Upper lobe of left lung (tissue), 6 donors: ENCODE measurements at regions not wholly inside any gene's neighbourhood (a gene's known extent, or its start where the extent isn't known, plus 50 kb on each side); places are given as distances from the start of the nearest gene placed in this dataset.
A peak's percentile ranks its signal among the peaks of the same experiment; 100 is the strongest.

Source experiments
- ATAC-seq, 2 donors: fragments of 200-7000 bp; cut with Tn5 transposase; one replicate each; pipeline ENCODE4 v1.9.1; 2022; ENCODE audit warnings: mild to moderate bottlenecking in 2 of 2, moderate library complexity in 2 of 2; ENCODE audit not compliant: low FRiP score in 2 of 2
- DNase-seq, 2 donors: peaks; one replicate each; pipeline ENCODE4 v3.0.0-alpha.2; 2019 to 2020
- H3K27ac ChIP-seq, 4 donors: fragments of 200-600 bp; sonication (generic); one replicate each; pipeline ENCODE4 v1.5.1; 2016 to 2019
- H3K27me3 ChIP-seq, 4 donors: fragments of 200-600 bp; sonication (generic); one replicate each; pipeline ENCODE4 v1.5.1; 2017 to 2019
- H3K36me3 ChIP-seq, 4 donors: fragments of 200-600 bp; sonication (generic); one replicate each; pipeline ENCODE4 v1.5.1; 2016 to 2019
- H3K4me1 ChIP-seq, 4 donors: fragments of 200-600 bp; sonication (generic); one replicate each; pipeline ENCODE4 v1.5.1; 2018 to 2019
- H3K4me3 ChIP-seq, 4 donors: fragments of 200-600 bp; sonication (generic); one replicate each; pipeline ENCODE4 v1.5.1; 2017 to 2019; ENCODE audit warnings: mild to moderate bottlenecking in 2 of 4, moderate library complexity in 1 of 4
- H3K9me3 ChIP-seq, 4 donors: fragments of 200-600 bp; sonication (generic); one replicate each; pipeline ENCODE4 v1.5.1; 2018 to 2019
- CTCF ChIP-seq, 6 experiments: fragments of 450-650 bp in 4 of 6; fragments of 200-600 bp in 2 of 6; sonication (generic) in 2 of 6; IDR thresholded peaks; one replicate each; pipeline ENCODE4 v1.5.1; 2016 to 2019; ENCODE audit warnings: antibody characterized with exemption in 6 of 6
- EP300 ChIP-seq, 4 donors: sonication (generic); formaldehyde crosslinking; IDR thresholded peaks; one replicate each; pipeline ENCODE4 v1.5.1; 2017; ENCODE audit warnings: antibody characterized with exemption in 4 of 4, control low read depth in 2 of 4
- POLR2A ChIP-seq, 4 donors: fragments of 450-650 bp; IDR thresholded peaks; one replicate each; pipeline ENCODE4 v1.5.1; 2016 to 2017; ENCODE audit warnings: antibody characterized with exemption in 4 of 4, mild to moderate bottlenecking in 2 of 4
- POLR2AphosphoS5 ChIP-seq, 2 donors: sonication (generic); formaldehyde crosslinking; IDR thresholded peaks; one replicate each; pipeline ENCODE4 v1.5.1; 2017; ENCODE audit warnings: antibody characterized with exemption in 2 of 2
- WGBS, 2 donors: methylation state at CpG; one replicate each; pipeline ENCODE4 v1.1.5; 2017 to 2018; 5-methylcytosine and 5-hydroxymethylcytosine counted together
- donor health status: DM: no; HTN: no; CAD: no; lungs with moderate emphysema.
- donor health status: DM: no; HTN: yes; CAD: no; lungs with severe emphysema.

GRCh38 chr22:48868554-48868953 lies 959.1 kb downstream of the BRD1 start:
- no peaks in the 10 kb centered on the region for H3K4me1 ChIP-seq
- WGBS, 2 donors: 53 to 74% methylated on average over 6 of the region's 6 CpGs
- peak in 1 of 2 donors; percentile 6 for DNase-seq
- H3K27me3 ChIP-seq: no peaks in the 10 kb centered on the region
- ATAC-seq: no peak
- TF ChIP-seq EP300 (IDR thresholded peaks at IDR 0.05) (no peak), POLR2A (IDR thresholded peaks at IDR 0.05) (no peak), CTCF (IDR thresholded peaks at IDR 0.05) (no peak), POLR2AphosphoS5 (IDR thresholded peaks at IDR 0.05) (no peak)
- peaks cover 0 to 8% (median 0%) of the 10 kb centered on the region in 4 donors for H3K9me3 ChIP-seq
- no peaks in the 10 kb centered on the region for H3K36me3 ChIP-seq
- no peak overlapping the region for H3K27ac ChIP-seq
- H3K4me3 ChIP-seq: no peak overlapping the region

- no peaks in the 10 kb centered on the region for H3K36me3 ChIP-seq
- no peaks in the 10 kb centered on the region for H3K4me1 ChIP-seq
- no peaks in the 10 kb centered on the region for H3K27me3 ChIP-seq
- H3K4me3 ChIP-seq: no peak overlapping the region
- 63 to 75% methylated on average over 10 of the region's 10 CpGs for WGBS, 2 donors
- no peak for ATAC-seq
- TF ChIP-seq CTCF (IDR thresholded peaks at IDR 0.05) (no peak), EP300 (IDR thresholded peaks at IDR 0.05) (no peak), POLR2AphosphoS5 (IDR thresholded peaks at IDR 0.05) (no peak), POLR2A (IDR thresholded peaks at IDR 0.05) (no peak)
- H3K9me3 ChIP-seq: peaks cover 0 to 8% (median 0%) of the 10 kb centered on the region in 4 donors
- no peak overlapping the region for H3K27ac ChIP-seq
- DNase-seq: no peak
Measured at GRCh38 chr22:48867891-48868290, 959.8 kb downstream of the BRD1 start.

GRCh38 chr22:48866906-48867681 lies 960.6 kb downstream of the BRD1 start:
- Histone ChIP-seq H3K27me3 (no peaks in the 10 kb centered on the region), H3K27ac (no peak overlapping the region), H3K9me3 (peaks cover 0 to 8% (median 0%) of the 10 kb centered on the region in 4 donors), H3K4me3 (no peak overlapping the region), H3K36me3 (no peaks in the 10 kb centered on the region), H3K4me1 (no peaks in the 10 kb centered on the region)
- DNase-seq: peak in 1 of 2 donors; percentile 15
- TF ChIP-seq CTCF (IDR thresholded peaks at IDR 0.05) (no peak), EP300 (IDR thresholded peaks at IDR 0.05) (no peak), POLR2AphosphoS5 (IDR thresholded peaks at IDR 0.05) (no peak), POLR2A (IDR thresholded peaks at IDR 0.05) (no peak)
- no peak for ATAC-seq
- WGBS, 2 donors: 80 to 84% methylated on average over 16 to 22 of the region's 22 CpGs

- Histone ChIP-seq H3K27me3 (no peaks in the 10 kb centered on the region), H3K4me1 (no peaks in the 10 kb centered on the region), H3K27ac (no peak overlapping the region), H3K36me3 (no peaks in the 10 kb centered on the region), H3K4me3 (no peak overlapping the region), H3K9me3 (peaks cover 0 to 1% (median 0%) of the 10 kb centered on the region in 4 donors)
- TF ChIP-seq POLR2A (IDR thresholded peaks at IDR 0.05): no peak
- TF ChIP-seq CTCF (IDR thresholded peaks at IDR 0.05): no peak
- no peak for TF ChIP-seq POLR2AphosphoS5 (IDR thresholded peaks at IDR 0.05)
- no peak for TF ChIP-seq EP300 (IDR thresholded peaks at IDR 0.05)
- 67 to 68% methylated on average over 10 of the region's 10 CpGs for WGBS, 2 donors
- DNase-seq (no peak), ATAC-seq (no peak)
Measured at GRCh38 chr22:48864748-48865147, 962.9 kb downstream of the BRD1 start.
